ENCODE measurements at regions not wholly inside any gene's neighbourhood (a gene's known extent, or its start where the extent isn't known, plus 50 kb on each side); places are given as distances from the start of the nearest gene placed in this dataset.

GRCh38 chr1:96360036-96360795 is 361.4 kb upstream of the PTBP2 start:
- Histone ChIP-seq H3K4me3 (no peak overlapping the region), H3K9ac (ENCODE audit: insufficient read depth in 1 of 2, low read depth in 2 of 2, low read length in 2 of 2) (no peak overlapping the region), H3K9me1 (ENCODE audit: control insufficient read depth, insufficient read depth, low read length) (no peaks in the 10 kb centered on the region), H3K27ac (ENCODE audit: extremely low read depth, low read depth, low read length) (no peak overlapping the region), H4K20me1 (replicated peaks; ENCODE audit: control insufficient read depth, insufficient read depth, low read length) (no peaks in the 10 kb centered on the region), H3K27me3 (ENCODE audit: control insufficient read depth in 2 of 2, insufficient read depth in 2 of 2, low read length in 2 of 2) (no peaks in the 10 kb centered on the region), H2AFZ (ENCODE audit: low read depth, low read length) (no peak overlapping the region), H3K36me3 (ENCODE audit: control insufficient read depth, insufficient read depth, low read length) (no peaks in the 10 kb centered on the region), H3K79me2 (ENCODE audit: control insufficient read depth, insufficient read depth, low read length) (no peaks in the 10 kb centered on the region), H3K9me3 (replicated peaks; ENCODE audit: control insufficient read depth, insufficient read depth, low read depth, low read length) (no peaks in the 10 kb centered on the region), H3K4me2 (ENCODE audit: insufficient read depth, low read length) (no peak overlapping the region), H3K4me1 (replicated peaks in 1 of 2; ENCODE audit: control insufficient read depth in 2 of 2, insufficient read depth in 2 of 2, low read length in 2 of 2) (no peaks in the 10 kb centered on the region)
- no peak for TF ChIP-seq CBX5 (IDR thresholded peaks at IDR 0.05; ENCODE audit: borderline replicate concordance, low read depth)
- TF ChIP-seq RBM39 (optimal IDR thresholded peaks at IDR 0.05; ENCODE audit: low read depth, low read length): no peak
- no peak for TF ChIP-seq PRMT5 (CRISPR knock-in tag; IDR thresholded peaks at IDR 0.05)
- no peak for TF ChIP-seq ESRRB (CRISPR knock-in tag; IDR thresholded peaks at IDR 0.05; ENCODE audit: borderline replicate concordance)
- no peak for TF ChIP-seq MYNN (IDR thresholded peaks at IDR 0.05)
- no peak for TF ChIP-seq MYNN (CRISPR knock-in tag; IDR thresholded peaks at IDR 0.05)
- TF ChIP-seq ZNF212 (CRISPR knock-in tag; IDR thresholded peaks at IDR 0.05): no peak
- TF ChIP-seq, protein P1, sequence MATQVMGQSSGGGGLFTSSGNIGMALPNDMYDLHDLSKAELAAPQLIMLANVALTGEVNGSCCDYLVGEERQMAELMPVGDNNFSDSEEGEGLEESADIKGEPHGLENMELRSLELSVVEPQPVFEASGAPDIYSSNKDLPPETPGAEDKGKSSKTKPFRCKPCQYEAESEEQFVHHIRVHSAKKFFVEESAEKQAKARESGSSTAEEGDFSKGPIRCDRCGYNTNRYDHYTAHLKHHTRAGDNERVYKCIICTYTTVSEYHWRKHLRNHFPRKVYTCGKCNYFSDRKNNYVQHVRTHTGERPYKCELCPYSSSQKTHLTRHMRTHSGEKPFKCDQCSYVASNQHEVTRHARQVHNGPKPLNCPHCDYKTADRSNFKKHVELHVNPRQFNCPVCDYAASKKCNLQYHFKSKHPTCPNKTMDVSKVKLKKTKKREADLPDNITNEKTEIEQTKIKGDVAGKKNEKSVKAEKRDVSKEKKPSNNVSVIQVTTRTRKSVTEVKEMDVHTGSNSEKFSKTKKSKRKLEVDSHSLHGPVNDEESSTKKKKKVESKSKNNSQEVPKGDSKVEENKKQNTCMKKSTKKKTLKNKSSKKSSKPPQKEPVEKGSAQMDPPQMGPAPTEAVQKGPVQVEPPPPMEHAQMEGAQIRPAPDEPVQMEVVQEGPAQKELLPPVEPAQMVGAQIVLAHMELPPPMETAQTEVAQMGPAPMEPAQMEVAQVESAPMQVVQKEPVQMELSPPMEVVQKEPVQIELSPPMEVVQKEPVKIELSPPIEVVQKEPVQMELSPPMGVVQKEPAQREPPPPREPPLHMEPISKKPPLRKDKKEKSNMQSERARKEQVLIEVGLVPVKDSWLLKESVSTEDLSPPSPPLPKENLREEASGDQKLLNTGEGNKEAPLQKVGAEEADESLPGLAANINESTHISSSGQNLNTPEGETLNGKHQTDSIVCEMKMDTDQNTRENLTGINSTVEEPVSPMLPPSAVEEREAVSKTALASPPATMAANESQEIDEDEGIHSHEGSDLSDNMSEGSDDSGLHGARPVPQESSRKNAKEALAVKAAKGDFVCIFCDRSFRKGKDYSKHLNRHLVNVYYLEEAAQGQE (IDR thresholded peaks at IDR 0.05; ENCODE audit: borderline replicate concordance): no peak
- TF ChIP-seq, protein P1 (CRISPR knock-in tag; IDR thresholded peaks at IDR 0.05; ENCODE audit: low read depth): no peak
- TF ChIP-seq, protein P2, sequence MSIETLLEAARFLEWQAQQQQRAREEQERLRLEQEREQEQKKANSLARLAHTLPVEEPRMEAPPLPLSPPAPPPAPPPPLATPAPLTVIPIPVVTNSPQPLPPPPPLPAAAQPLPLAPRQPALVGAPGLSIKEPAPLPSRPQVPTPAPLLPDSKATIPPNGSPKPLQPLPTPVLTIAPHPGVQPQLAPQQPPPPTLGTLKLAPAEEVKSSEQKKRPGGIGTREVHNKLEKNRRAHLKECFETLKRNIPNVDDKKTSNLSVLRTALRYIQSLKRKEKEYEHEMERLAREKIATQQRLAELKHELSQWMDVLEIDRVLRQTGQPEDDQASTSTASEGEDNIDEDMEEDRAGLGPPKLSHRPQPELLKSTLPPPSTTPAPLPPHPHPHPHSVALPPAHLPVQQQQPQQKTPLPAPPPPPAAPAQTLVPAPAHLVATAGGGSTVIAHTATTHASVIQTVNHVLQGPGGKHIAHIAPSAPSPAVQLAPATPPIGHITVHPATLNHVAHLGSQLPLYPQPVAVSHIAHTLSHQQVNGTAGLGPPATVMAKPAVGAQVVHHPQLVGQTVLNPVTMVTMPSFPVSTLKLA (conservative IDR thresholded peaks at IDR 0.05): no peak
- no peak for TF ChIP-seq CREB1 (IDR thresholded peaks at IDR 0.05)
- TF ChIP-seq CREB1 (CRISPR knock-in tag; IDR thresholded peaks at IDR 0.05): no peak
- no peak for TF ChIP-seq ZNF695 (CRISPR knock-in tag; IDR thresholded peaks at IDR 0.05)
- in situ Hi-C loops (cut with MboI) (no loop called here), intact Hi-C loops (cut with micrococcal nuclease) (no loop called here)
- ChIA-PET CTCF (ENCODE audit: low intra/inter-chr PET ratio) (no interaction called here), POLR2A (no interaction called here)
- no TSS peak for BruUV-seq (replicated peaks)
- no peak for ATAC-seq
- no peak for FAIRE-seq
- DNase-seq (ENCODE audit: extremely low read depth in 1 of 4, low spot score in 3 of 4): no peak
- 0% methylated on average over 1 of the region's 1 CpG for whole genome bisulfite sequencing (ENCODE audit: insufficient coverage, low coverage, missing lambda C conversion rate)
